ENCODE measurements at regions not wholly inside any gene's neighbourhood (a gene's known extent, or its start where the extent isn't known, plus 50 kb on each side); places are given as distances from the start of the nearest gene placed in this dataset.

DNA sequence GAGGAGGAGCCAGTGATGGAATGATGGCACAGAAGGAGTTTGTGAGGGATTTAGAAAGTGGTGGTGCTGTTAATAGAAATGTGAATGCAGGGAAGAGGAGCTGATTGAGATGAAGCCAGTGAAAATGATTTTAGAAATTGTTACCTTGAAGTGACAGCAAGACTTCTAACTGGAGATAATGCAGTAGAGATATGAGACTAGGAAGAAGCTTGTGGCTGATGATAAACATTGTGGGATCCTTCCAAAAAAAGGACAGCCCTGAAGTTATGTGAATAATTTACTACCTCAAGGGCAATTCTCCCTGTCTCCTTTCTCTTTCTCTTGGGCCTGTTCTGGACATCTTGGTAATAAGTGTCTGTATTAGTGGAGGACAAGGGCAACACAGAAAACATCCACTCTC lies 138.6 kb downstream of the LSMEM1 start:
- TF ChIP-seq CTCF (conservative IDR thresholded peaks at IDR 0.05) (no peak), EZH2 (IDR thresholded peaks at IDR 0.05; ENCODE audit: low read depth) (no peak)
